Lung (tissue), 11 donors: ENCODE measurements at regions not wholly inside any gene's neighbourhood (a gene's known extent, or its start where the extent isn't known, plus 50 kb on each side); places are given as distances from the start of the nearest gene placed in this dataset.

Experiments used
- ATAC-seq: fragments of 200-7000 bp; cut with Tn5 transposase; one replicate; pipeline ENCODE4 v1.9.1; 2020; ENCODE audit warnings: moderate number of reproducible peaks; ENCODE audit not compliant: insufficient read depth, low FRiP score
- DNase-seq, 3 donors: peaks; one replicate each; pipeline ENCODE4 v3.0.0-alpha.2; 2013 to 2017
- H3K27ac ChIP-seq, 2 donors: one replicate each; pipeline ENCODE4 v1.5.1; 2013; ENCODE audit warnings: mild to moderate bottlenecking in 2 of 2, moderate library complexity in 2 of 2, control low read depth in 1 of 2, inconsistent platforms in 1 of 2, low read depth in 1 of 2, low read length in 1 of 2
- H3K27me3 ChIP-seq, 3 donors: one replicate each; pipeline ENCODE4 v1.5.1; 2013; ENCODE audit warnings: low read length in 2 of 3; ENCODE audit not compliant: control insufficient read depth in 3 of 3, insufficient read depth in 3 of 3
- H3K36me3 ChIP-seq, 4 donors: one replicate each; pipeline ENCODE4 v1.5.1; 2013; ENCODE audit warnings: low read length in 4 of 4, mild to moderate bottlenecking in 1 of 4, moderate library complexity in 1 of 4; ENCODE audit not compliant: control insufficient read depth in 4 of 4, insufficient read depth in 4 of 4
- H3K4me1 ChIP-seq, 5 donors: one replicate each; pipeline ENCODE4 v1.5.1; 2013; ENCODE audit warnings: low read length in 5 of 5, mild to moderate bottlenecking in 2 of 5, moderate library complexity in 1 of 5; ENCODE audit not compliant: control insufficient read depth in 5 of 5, insufficient read depth in 5 of 5
- H3K4me3 ChIP-seq: one replicate; pipeline ENCODE4 v1.5.1; 2013; ENCODE audit warnings: mild to moderate bottlenecking, control low read depth, moderate library complexity
- H3K9ac ChIP-seq, 2 donors: one replicate each; pipeline ENCODE4 v1.5.1; 2013; ENCODE audit warnings: low read length in 2 of 2, control low read depth in 1 of 2; ENCODE audit not compliant: insufficient read depth in 1 of 2
- H3K9me3 ChIP-seq, 4 donors: one replicate each; pipeline ENCODE4 v1.5.1; 2013; ENCODE audit warnings: low read length in 3 of 4, mild to moderate bottlenecking in 1 of 4, moderate library complexity in 1 of 4; ENCODE audit not compliant: control insufficient read depth in 4 of 4, insufficient read depth in 3 of 4
- WGBS, 2 donors: extraction: QIAGEN DNeasy Blood & Tissue Kit; methylation state at CpG; one replicate each; pipeline ENCODE4 v1.1.7; 2013; 5-methylcytosine and 5-hydroxymethylcytosine counted together
- TF ChIP-seq, protein P1 (sequence below): IDR thresholded peaks from 2 replicates; pipeline ENCODE4 v1.5.1; 2012; ENCODE audit warnings: mild to moderate bottlenecking; ENCODE audit errors: control extremely low read depth, extremely low read depth
- donor health status: control.
- donor health status: control.
- donor health status: Bipolar disorder and iron deficiency.
- donor health status: healthy.
- donor health status: DM: yes; HTN: yes; CAD: no.

DNA sequence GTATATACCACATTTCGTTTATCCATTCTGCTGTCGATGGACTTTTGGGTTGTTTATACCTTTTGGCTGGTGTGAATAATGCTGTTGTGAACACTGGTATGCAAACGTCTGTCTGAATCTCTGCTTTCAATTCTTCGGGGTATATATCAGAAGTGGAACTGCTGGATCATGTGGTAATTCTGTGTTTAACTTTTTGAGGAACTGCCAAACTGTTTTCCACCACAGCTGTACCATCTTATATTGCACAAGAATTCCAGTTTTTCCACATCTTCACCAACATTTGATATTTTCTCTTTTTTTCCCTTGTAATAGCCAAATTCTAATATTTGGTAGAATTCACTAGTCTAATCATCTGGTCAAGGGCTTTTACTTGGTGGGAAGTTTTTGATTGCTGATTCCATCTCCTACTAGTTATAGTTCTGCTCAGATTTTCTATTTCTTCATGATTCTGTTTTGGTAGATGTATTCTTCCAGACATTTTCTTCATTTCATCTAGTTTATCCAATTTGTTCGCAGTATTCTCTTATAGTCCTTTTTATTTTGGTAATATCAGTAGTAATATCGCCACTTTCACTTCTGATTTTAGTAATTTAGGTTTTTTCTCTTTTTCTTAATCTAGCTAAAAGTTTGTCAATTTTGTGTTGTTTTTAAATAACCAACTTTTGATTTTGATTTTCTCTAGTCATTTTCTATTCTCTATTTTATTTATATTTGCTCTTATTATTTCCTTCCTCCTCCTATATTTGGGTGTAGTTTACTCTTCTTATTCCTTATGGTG, 271.2 kb downstream of the ZEB1 start:
- Histone ChIP-seq H3K36me3 (no peaks in the 10 kb centered on the region), H3K27ac (no peak overlapping the region), H3K4me1 (peaks cover 0 to 4% (median 0%) of the 10 kb centered on the region in 5 donors), H3K27me3 (no peaks in the 10 kb centered on the region), H3K9ac (no peak overlapping the region), H3K9me3 (peaks cover 0 to 7% (median 3%) of the 10 kb centered on the region in 4 donors), H3K4me3 (no peak overlapping the region)
- ATAC-seq (no peak), DNase-seq (no peak)
- 62 to 69% methylated on average over 6 of the region's 6 CpGs for WGBS, 2 donors
- TF ChIP-seq, protein P1, sequence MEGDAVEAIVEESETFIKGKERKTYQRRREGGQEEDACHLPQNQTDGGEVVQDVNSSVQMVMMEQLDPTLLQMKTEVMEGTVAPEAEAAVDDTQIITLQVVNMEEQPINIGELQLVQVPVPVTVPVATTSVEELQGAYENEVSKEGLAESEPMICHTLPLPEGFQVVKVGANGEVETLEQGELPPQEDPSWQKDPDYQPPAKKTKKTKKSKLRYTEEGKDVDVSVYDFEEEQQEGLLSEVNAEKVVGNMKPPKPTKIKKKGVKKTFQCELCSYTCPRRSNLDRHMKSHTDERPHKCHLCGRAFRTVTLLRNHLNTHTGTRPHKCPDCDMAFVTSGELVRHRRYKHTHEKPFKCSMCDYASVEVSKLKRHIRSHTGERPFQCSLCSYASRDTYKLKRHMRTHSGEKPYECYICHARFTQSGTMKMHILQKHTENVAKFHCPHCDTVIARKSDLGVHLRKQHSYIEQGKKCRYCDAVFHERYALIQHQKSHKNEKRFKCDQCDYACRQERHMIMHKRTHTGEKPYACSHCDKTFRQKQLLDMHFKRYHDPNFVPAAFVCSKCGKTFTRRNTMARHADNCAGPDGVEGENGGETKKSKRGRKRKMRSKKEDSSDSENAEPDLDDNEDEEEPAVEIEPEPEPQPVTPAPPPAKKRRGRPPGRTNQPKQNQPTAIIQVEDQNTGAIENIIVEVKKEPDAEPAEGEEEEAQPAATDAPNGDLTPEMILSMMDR: no peak

GRCh38 chr10:31587691-31588090, 268.7 kb downstream of the ZEB1 start:
- ATAC-seq: no peak
- WGBS, 2 donors: 83 to 92% methylated on average over 9 of the region's 9 CpGs
- peaks cover 0 to 7% (median 3%) of the 10 kb centered on the region in 4 donors for H3K9me3 ChIP-seq
- no peak overlapping the region for H3K4me3 ChIP-seq
- H3K9ac ChIP-seq: no peak overlapping the region
- TF ChIP-seq, protein P1: no peak
- H3K36me3 ChIP-seq: no peaks in the 10 kb centered on the region
- peaks cover 0 to 21% (median 6%) of the 10 kb centered on the region in 5 donors for H3K4me1 ChIP-seq
- DNase-seq: no peak
- H3K27ac ChIP-seq: no peak overlapping the region
- H3K27me3 ChIP-seq: no peaks in the 10 kb centered on the region

DNA sequence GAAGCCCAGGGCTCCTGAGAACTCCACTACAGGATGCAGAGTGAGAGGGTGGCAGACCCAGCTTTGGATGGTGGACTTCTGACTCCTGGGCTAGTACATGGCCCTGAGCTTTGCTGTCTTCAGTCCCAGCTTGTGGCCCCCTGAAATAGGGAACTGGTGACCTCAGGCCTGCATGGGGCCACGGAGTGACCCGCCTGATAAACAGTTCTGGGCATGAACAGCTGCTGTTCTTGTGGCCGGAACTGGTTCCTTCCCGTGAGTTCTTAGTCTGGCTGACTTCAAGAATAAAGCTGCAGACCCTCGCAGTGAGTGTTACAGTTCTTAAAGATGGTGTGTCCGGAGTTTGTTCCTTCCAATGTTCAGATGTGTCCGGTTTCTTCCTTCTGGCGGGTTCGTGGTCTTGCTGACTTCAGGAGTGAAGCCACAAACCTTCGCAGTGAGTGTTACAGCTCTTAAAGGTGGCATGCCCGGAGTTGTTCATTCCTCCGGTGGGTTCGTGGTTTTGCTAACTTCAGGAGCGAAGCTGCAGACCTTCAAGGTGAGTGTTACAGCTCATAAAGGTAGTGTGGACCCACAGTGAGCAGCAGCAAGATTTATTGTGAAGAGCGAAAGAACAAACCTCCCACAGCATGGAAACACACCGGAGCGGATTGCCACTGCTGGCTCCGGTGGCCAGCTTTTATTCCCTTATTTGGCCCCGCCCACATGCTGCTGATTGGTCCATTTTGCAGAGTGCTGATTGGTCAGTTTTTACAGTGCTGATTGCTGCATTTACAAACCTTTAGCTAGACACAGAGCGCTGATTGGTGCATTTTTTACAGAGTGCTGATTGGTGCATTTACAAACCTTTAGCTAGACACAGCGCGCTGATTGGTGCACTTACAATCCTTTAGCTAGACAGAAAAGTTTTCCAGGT, 268.0 kb downstream of the ZEB1 start:
- Histone ChIP-seq H3K4me3 (no peak overlapping the region), H3K27me3 (no peaks in the 10 kb centered on the region), H3K27ac (no peak overlapping the region), H3K9ac (no peak overlapping the region), H3K36me3 (no peaks in the 10 kb centered on the region), H3K4me1 (peaks cover 0 to 24% (median 10%) of the 10 kb centered on the region in 5 donors), H3K9me3 (peaks cover 0 to 6% (median under 1%) of the 10 kb centered on the region in 4 donors)
- DNase-seq (no peak), ATAC-seq (no peak)
- TF ChIP-seq, protein P1: no peak
- 40 to 70% methylated on average over 22 of the region's 22 CpGs for WGBS, 2 donors
